Chondrocyte (in vitro differentiated cells): ENCODE measurements at regions not wholly inside any gene's neighbourhood (a gene's known extent, or its start where the extent isn't known, plus 50 kb on each side); places are given as distances from the start of the nearest gene placed in this dataset.

Experiments
- DNase-seq: peaks from one replicate; pipeline ENCODE4 v3.0.0; 2021; ENCODE audit warnings: mixed read lengths, low spot score
- H3K27ac Mint-ChIP-seq: one replicate; pipeline ENCODE4 v1.8.0; 2021; ENCODE audit warnings: mild to moderate bottlenecking, moderate library complexity, mixed read lengths; ENCODE audit not compliant: unreplicated experiment
- H3K27me3 Mint-ChIP-seq: 2 replicates; pipeline ENCODE4 v1.8.0; 2021; ENCODE audit warnings: low read depth, mixed read lengths
- H3K36me3 Mint-ChIP-seq: 2 replicates; pipeline ENCODE4 v1.8.0; 2021; ENCODE audit warnings: low read depth, mixed read lengths
- H3K4me1 Mint-ChIP-seq: 2 replicates; pipeline ENCODE4 v1.8.0; 2021; ENCODE audit warnings: low read depth, mild to moderate bottlenecking, mixed read lengths
- H3K4me3 Mint-ChIP-seq: one replicate; pipeline ENCODE4 v1.8.0; 2021; ENCODE audit warnings: mild to moderate bottlenecking, moderate library complexity, mixed read lengths; ENCODE audit not compliant: unreplicated experiment
- H3K9me3 Mint-ChIP-seq: 2 replicates; pipeline ENCODE4 v1.8.0; 2021; ENCODE audit warnings: low read depth, mixed read lengths
- CTCF ChIP-seq: fragments of 200-600 bp; sonication (generic); IDR thresholded peaks from 2 replicates; pipeline ENCODE4 v1.5.0; 2021; ENCODE audit warnings: antibody characterized with exemption, mild to moderate bottlenecking, moderate library complexity

- no peaks in the 10 kb centered on the region for H3K36me3 Mint-ChIP-seq
- H3K4me3 Mint-ChIP-seq: no peak overlapping the region
- DNase-seq: no peak
- peaks cover 61% of the 10 kb centered on the region for H3K4me1 Mint-ChIP-seq
- TF ChIP-seq CTCF: no peak
- no peak overlapping the region for H3K27ac Mint-ChIP-seq
- H3K9me3 Mint-ChIP-seq: no peaks in the 10 kb centered on the region
- H3K27me3 Mint-ChIP-seq: peaks cover 6% of the 10 kb centered on the region
Measured at GRCh38 chr3:193971966-193972365, 164.0 kb upstream of the HES1 start.

GRCh38 chr3:193972832-193973231 is 163.1 kb upstream of the HES1 start:
- Mint-ChIP-seq H3K4me3 (no peak overlapping the region), H3K4me1 (peaks cover 61% of the 10 kb centered on the region), H3K36me3 (no peaks in the 10 kb centered on the region), H3K27me3 (peaks cover 5% of the 10 kb centered on the region), H3K9me3 (no peaks in the 10 kb centered on the region), H3K27ac (peak overlapping the region; percentile 42)
- no peak for DNase-seq
- TF ChIP-seq CTCF: no peak

GRCh38 chr3:193974191-193974652 is 161.7 kb upstream of the HES1 start:
- Mint-ChIP-seq H3K9me3 (no peaks in the 10 kb centered on the region), H3K27me3 (peaks cover 3% of the 10 kb centered on the region), H3K4me1 (peaks cover 65% of the 10 kb centered on the region), H3K4me3 (peak overlapping the region; percentile 40), H3K27ac (peak overlapping the region; percentile 91), H3K36me3 (peaks cover 2% of the 10 kb centered on the region)
- TF ChIP-seq CTCF: no peak
- DNase-seq: no peak

GRCh38 chr3:193974671-193975535 is 161.0 kb upstream of the HES1 start:
- Mint-ChIP-seq H3K27me3 (peaks cover 3% of the 10 kb centered on the region), H3K4me1 (peaks cover 70% of the 10 kb centered on the region), H3K4me3 (peak overlapping the region; percentile 40), H3K36me3 (peaks cover 2% of the 10 kb centered on the region), H3K9me3 (no peaks in the 10 kb centered on the region), H3K27ac (peak overlapping the region; percentile 91)
- no peak for TF ChIP-seq CTCF
- no peak for DNase-seq

- Mint-ChIP-seq H3K27ac (no peak overlapping the region), H3K4me3 (no peak overlapping the region), H3K36me3 (peaks cover 2% of the 10 kb centered on the region), H3K9me3 (no peaks in the 10 kb centered on the region), H3K27me3 (peaks cover 7% of the 10 kb centered on the region), H3K4me1 (peaks cover 69% of the 10 kb centered on the region)
- no peak for TF ChIP-seq CTCF
- DNase-seq: no peak
Measured at GRCh38 chr3:193977622-193978021, 158.3 kb upstream of the HES1 start.
